Lower lobe of right lung (tissue), 2 donors: ENCODE measurements at regions not wholly inside any gene's neighbourhood (a gene's known extent, or its start where the extent isn't known, plus 50 kb on each side); places are given as distances from the start of the nearest gene placed in this dataset.
"Not testable (repeated sequence)": the region's sequence is repeated elsewhere in the genome, so short reads cannot be mapped to it uniquely, and the experiment has no call there.

ENCODE experiments used
- ATAC-seq, 2 donors: fragments of 200-7000 bp; cut with Tn5 transposase; one replicate each; pipeline ENCODE4 v1.9.1; 2020 to 2022; ENCODE audit warnings: mild to moderate bottlenecking in 2 of 2, moderate library complexity in 2 of 2
- DNase-seq: peaks from one replicate; pipeline ENCODE4 v3.0.0-alpha.2; 2020
- H3K27ac ChIP-seq: fragments of 200-600 bp; one replicate; pipeline ENCODE4 v1.8.0; 2022
- H3K27me3 ChIP-seq: fragments of 200-600 bp; one replicate; pipeline ENCODE4 v1.8.0; 2022; ENCODE audit warnings: low read depth
- H3K36me3 ChIP-seq: fragments of 200-600 bp; one replicate; pipeline ENCODE4 v1.8.0; 2022; ENCODE audit warnings: mild to moderate bottlenecking
- H3K4me1 ChIP-seq: fragments of 200-600 bp; one replicate; pipeline ENCODE4 v1.8.0; 2022
- H3K4me3 ChIP-seq: fragments of 200-600 bp; one replicate; pipeline ENCODE4 v1.8.0; 2022; ENCODE audit warnings: mild to moderate bottlenecking
- H3K9me3 ChIP-seq: fragments of 200-600 bp; one replicate; pipeline ENCODE4 v1.8.0; 2022
- intact Hi-C: fragments of 100-400 bp; cut with DNase I; formaldehyde crosslinking; loops from one replicate; pipeline ENCODE4 v1.11.0; 2022
- donor health status: DM: no; HTN: yes; CAD: no; lungs with severe emphysema.

DNA sequence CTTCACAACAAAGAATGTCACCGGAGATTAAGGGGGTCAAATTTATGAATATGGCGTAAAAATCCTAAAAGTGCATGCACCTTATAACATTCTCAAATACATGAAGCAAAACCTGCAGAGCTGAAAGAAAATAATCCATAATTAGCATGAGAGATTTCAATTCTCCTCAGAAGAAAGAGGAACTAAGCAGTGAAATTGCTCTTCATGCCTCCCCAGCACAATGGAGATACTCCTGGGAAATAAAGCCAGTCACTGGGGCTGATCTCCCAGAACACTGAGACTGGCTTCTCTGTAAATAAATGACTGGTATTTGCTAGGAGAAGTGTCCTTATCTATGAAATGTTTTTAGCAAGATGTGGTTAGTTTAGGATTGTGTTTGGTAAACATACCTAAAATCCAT lies 68.1 kb downstream of the GOLGA6L6 start:
- ATAC-seq, H3K4me3 ChIP-seq, H3K36me3 ChIP-seq, DNase-seq, H3K4me1 ChIP-seq, H3K27ac ChIP-seq, H3K9me3 ChIP-seq, H3K27me3 ChIP-seq, intact Hi-C loops: not testable (repeated sequence)

GRCh38 chr15:20472983-20473382 lies 68.6 kb downstream of the GOLGA6L6 start:
- H3K27me3 ChIP-seq, DNase-seq, intact Hi-C loops, H3K9me3 ChIP-seq, H3K36me3 ChIP-seq, H3K4me3 ChIP-seq, ATAC-seq, H3K4me1 ChIP-seq, H3K27ac ChIP-seq: not testable (repeated sequence)

DNA sequence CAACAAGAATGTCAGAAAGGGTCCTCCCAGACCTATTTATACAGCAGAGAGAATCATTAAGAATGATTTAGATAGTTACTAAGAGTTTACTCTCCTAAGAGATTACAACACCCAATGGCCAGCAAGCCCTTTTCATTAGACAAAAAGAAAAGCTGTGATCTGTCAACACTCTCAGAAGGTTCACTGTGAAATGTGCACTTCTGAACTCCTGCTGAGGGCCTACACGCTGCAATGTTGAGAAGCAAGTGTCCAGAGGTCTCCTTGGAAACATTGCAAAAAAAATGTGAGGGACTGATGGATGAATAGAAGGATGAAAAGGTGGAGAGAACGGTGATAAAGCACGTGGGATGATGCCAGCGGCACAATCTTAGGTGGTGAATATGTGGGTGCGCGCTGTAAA lies 70.8 kb downstream of the GOLGA6L6 start:
- H3K9me3 ChIP-seq, ATAC-seq: not testable (repeated sequence)

GRCh38 chr15:20441138-20441537 lies 100.5 kb downstream of the GOLGA6L6 start:
- H3K36me3 ChIP-seq, H3K9me3 ChIP-seq, H3K27ac ChIP-seq, DNase-seq, ATAC-seq, H3K4me3 ChIP-seq, intact Hi-C loops, H3K27me3 ChIP-seq, H3K4me1 ChIP-seq: not testable (repeated sequence)

More for the DNA sequence above, 70.8 kb downstream of the GOLGA6L6 start:
- DNase-seq, H3K27ac ChIP-seq, H3K27me3 ChIP-seq, H3K4me1 ChIP-seq, H3K36me3 ChIP-seq, H3K4me3 ChIP-seq, intact Hi-C loops: not testable (repeated sequence)

- H3K27me3 ChIP-seq, H3K27ac ChIP-seq, H3K4me1 ChIP-seq, H3K4me3 ChIP-seq, H3K9me3 ChIP-seq, intact Hi-C loops, DNase-seq, ATAC-seq, H3K36me3 ChIP-seq: not testable (repeated sequence)
These were observed 101.2 kb downstream of the GOLGA6L6 start for GRCh38 chr15:20440390-20440789.

GRCh38 chr15:20439111-20439510 lies 102.5 kb downstream of the GOLGA6L6 start:
- H3K27me3 ChIP-seq, H3K36me3 ChIP-seq, intact Hi-C loops, H3K9me3 ChIP-seq, DNase-seq, H3K4me3 ChIP-seq, H3K27ac ChIP-seq, ATAC-seq, H3K4me1 ChIP-seq: not testable (repeated sequence)

DNA sequence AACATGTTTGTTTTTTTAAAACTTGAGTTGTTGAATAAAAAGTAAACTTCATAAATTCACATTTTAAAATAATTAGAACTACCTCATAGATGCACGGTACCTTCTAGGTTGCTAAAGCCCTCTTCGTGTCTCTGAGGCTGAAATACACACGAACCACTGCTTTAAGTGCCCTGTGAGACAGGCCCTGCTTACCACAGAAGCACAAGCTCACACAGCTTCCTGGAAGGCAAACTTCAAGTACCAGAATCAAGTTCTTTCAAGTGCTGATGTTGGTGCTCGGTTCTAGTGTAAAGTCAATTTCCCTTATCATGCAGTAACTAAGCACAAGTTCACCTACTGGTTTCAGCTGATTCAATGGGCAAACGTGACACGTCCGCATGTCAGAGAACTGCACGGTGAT lies 103.3 kb downstream of the GOLGA6L6 start:
- ATAC-seq = peak in 1 of 2 donors; percentile 58
- intact Hi-C loops = not testable (repeated sequence)

GRCh38 chr15:20433468-20433867 lies 108.1 kb downstream of the GOLGA6L6 start:
- ATAC-seq, H3K4me3 ChIP-seq, intact Hi-C loops, H3K36me3 ChIP-seq, H3K9me3 ChIP-seq, H3K4me1 ChIP-seq, H3K27me3 ChIP-seq, H3K27ac ChIP-seq, DNase-seq: not testable (repeated sequence)

More for the DNA sequence above, 103.3 kb downstream of the GOLGA6L6 start:
- H3K36me3 ChIP-seq, H3K27me3 ChIP-seq, H3K9me3 ChIP-seq, H3K27ac ChIP-seq, H3K4me1 ChIP-seq, H3K4me3 ChIP-seq: not testable (repeated sequence)
- DNase-seq = peak; percentile 36

DNA sequence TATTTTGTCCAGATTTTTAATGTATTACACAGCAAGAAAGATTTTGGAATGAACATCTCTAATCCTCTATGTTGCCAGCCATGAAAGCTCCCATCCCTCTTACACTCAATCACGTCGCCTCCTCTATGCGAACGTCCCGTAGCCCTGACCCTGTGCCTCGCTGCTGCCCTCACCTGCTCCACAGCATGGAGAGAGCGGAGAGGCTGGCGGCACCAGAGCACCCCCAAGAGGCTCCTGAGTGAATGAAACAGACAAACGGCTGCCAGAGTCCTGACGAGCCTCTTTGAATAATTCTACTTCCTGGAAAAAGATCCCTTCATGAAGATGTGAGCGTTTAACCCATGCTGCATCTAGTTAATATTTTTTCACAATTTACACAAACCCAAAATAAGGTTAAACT lies 111.1 kb downstream of the GOLGA6L6 start:
- H3K36me3 ChIP-seq, H3K9me3 ChIP-seq, H3K4me3 ChIP-seq, H3K4me1 ChIP-seq, H3K27ac ChIP-seq, intact Hi-C loops, DNase-seq, H3K27me3 ChIP-seq: not testable (repeated sequence)
- ATAC-seq = peak in 1 of 2 donors; percentile 55

DNA sequence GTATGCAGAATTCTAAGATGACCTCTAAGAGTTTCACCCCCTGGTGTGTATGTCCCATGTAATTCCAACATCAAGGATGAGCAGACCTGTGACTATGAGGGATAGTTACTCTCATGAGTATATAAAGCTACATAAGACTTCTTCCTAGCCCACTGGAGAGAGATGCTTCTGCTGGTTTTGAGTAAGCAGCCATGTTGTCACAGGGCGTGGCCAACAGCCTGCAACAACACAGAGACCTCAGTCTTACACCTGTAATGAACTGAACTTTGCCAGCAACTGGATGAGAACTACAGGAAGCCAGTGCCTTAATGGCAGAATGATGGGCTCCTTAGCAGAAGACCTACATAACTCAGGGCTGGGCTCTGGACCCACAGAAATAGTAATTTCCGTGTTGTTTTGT lies 120.9 kb downstream of the GOLGA6L6 start:
- H3K4me1 ChIP-seq, H3K27me3 ChIP-seq, H3K27ac ChIP-seq, H3K9me3 ChIP-seq, H3K36me3 ChIP-seq, DNase-seq, intact Hi-C loops, H3K4me3 ChIP-seq: not testable (repeated sequence)
- ATAC-seq = peak in 1 of 2 donors; percentile 47

GRCh38 chr15:20416618-20417017 lies 125.0 kb downstream of the GOLGA6L6 start:
- H3K27ac ChIP-seq, ATAC-seq, DNase-seq, H3K36me3 ChIP-seq, H3K9me3 ChIP-seq, H3K4me1 ChIP-seq, H3K4me3 ChIP-seq, intact Hi-C loops, H3K27me3 ChIP-seq: not testable (repeated sequence)

- DNase-seq, H3K27me3 ChIP-seq, H3K27ac ChIP-seq, intact Hi-C loops, H3K4me3 ChIP-seq, H3K4me1 ChIP-seq, H3K36me3 ChIP-seq: not testable (repeated sequence)
- peaks cover 12% of the 10 kb centered on the region for H3K9me3 ChIP-seq
- ATAC-seq = peak in 1 of 2 donors; percentile 52
These were observed 131.9 kb downstream of the GOLGA6L6 start for GRCh38 chr15:20409667-20410198.
